HCT116 (cell line): ENCODE measurements at regions not wholly inside any gene's neighbourhood (a gene's known extent, or its start where the extent isn't known, plus 50 kb on each side); places are given as distances from the start of the nearest gene placed in this dataset.

Experiments used
- EZH2 ChIP-seq: fragments of 200-600 bp; sonication (generic); IDR thresholded peaks from 2 replicates; pipeline ENCODE4 v1.6.1; 2017; ENCODE audit warnings: antibody characterized with exemption, mixed run types
- POLR2A ChIP-seq: IDR thresholded peaks from 2 replicates; pipeline ENCODE4 v1.7.0; 2011; ENCODE audit warnings: borderline replicate concordance; ENCODE audit not compliant: insufficient read depth, insufficient read length; ENCODE audit errors: extremely low read depth
- RAD21 ChIP-seq: IDR thresholded peaks from 2 replicates; pipeline ENCODE4 v1.6.1; 2012; ENCODE audit warnings: low read depth, mild to moderate bottlenecking
- SIN3A ChIP-seq: IDR thresholded peaks from 2 replicates; pipeline ENCODE4 v1.6.1; 2012; ENCODE audit warnings: low read depth
- SP1 ChIP-seq: IDR thresholded peaks from 2 replicates; pipeline ENCODE4 v1.6.1; 2012; ENCODE audit warnings: low read depth
- TF ChIP-seq, protein P1 (sequence below), 3 experiments: fragments of 200-600 bp in 1 of 3; sonication (generic) in 1 of 3; IDR thresholded peaks in 2 of 3; conservative IDR thresholded peaks in 1 of 3; 2 replicates each; pipeline ENCODE4 v1.5.1; 2012 to 2017; ENCODE audit warnings: low read depth in 2 of 3, low read length in 2 of 3, antibody characterized with exemption in 1 of 3, borderline replicate concordance in 1 of 3, control low read depth in 1 of 3, mild to moderate bottlenecking in 1 of 3, mixed read lengths in 1 of 3, mixed run types in 1 of 3, moderate library complexity in 1 of 3; ENCODE audit not compliant: insufficient read depth in 1 of 3
- TF ChIP-seq, protein P2 (sequence below): IDR thresholded peaks from 2 replicates; pipeline ENCODE4 v1.6.1; 2012; ENCODE audit warnings: low read depth

DNA sequence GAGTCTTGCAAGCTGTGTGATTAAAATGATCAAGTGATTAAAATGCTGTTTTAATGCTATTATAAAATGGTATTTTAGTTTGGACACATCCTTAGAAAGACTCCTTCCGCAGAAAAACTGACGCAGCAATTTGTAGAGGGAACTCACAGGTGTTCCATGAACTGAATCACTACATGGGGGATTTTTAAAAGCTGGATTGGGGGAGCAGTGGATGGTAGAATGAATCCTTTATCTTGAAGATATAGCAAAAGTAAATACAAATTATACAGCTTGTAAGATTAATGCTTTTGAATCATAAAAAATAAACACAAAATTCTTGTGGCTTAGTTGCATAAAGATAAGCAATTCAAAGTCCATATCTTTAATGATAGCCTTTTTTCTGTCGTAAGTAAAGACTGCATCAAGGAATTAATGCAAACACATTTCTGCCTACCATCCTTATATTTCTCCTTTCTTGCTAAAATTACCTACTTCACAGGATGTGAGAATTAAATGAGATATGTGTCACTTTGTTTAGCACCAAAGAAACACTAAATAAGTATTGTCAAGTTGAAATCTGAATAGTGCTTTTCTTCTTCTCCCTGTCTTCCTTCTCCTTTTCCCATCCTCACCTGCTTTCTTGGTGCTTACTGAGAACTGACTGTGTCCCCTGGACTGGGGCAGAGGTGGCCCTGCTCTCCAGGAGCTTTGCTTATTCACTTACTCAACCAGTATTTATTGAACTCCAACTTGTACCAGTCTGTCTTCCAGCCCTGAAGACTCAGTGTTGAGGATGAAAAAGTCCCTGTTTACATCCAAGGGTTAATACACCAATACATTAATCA, 61.5 kb upstream of the F3 start:
- TF ChIP-seq, protein P1, sequence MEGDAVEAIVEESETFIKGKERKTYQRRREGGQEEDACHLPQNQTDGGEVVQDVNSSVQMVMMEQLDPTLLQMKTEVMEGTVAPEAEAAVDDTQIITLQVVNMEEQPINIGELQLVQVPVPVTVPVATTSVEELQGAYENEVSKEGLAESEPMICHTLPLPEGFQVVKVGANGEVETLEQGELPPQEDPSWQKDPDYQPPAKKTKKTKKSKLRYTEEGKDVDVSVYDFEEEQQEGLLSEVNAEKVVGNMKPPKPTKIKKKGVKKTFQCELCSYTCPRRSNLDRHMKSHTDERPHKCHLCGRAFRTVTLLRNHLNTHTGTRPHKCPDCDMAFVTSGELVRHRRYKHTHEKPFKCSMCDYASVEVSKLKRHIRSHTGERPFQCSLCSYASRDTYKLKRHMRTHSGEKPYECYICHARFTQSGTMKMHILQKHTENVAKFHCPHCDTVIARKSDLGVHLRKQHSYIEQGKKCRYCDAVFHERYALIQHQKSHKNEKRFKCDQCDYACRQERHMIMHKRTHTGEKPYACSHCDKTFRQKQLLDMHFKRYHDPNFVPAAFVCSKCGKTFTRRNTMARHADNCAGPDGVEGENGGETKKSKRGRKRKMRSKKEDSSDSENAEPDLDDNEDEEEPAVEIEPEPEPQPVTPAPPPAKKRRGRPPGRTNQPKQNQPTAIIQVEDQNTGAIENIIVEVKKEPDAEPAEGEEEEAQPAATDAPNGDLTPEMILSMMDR (IDR thresholded peaks at IDR 0.05 in 2 of 3, conservative IDR thresholded peaks at IDR 0.05 in 1 of 3; ENCODE audit: borderline replicate concordance in 1 of 3, insufficient read depth in 1 of 3, low read depth in 2 of 3, low read length in 2 of 3), result no peak
- no peak for TF ChIP-seq RAD21
- TF ChIP-seq POLR2A, result no peak
- no peak for TF ChIP-seq SIN3A
- TF ChIP-seq SP1, result no peak
- TF ChIP-seq, protein P2, sequence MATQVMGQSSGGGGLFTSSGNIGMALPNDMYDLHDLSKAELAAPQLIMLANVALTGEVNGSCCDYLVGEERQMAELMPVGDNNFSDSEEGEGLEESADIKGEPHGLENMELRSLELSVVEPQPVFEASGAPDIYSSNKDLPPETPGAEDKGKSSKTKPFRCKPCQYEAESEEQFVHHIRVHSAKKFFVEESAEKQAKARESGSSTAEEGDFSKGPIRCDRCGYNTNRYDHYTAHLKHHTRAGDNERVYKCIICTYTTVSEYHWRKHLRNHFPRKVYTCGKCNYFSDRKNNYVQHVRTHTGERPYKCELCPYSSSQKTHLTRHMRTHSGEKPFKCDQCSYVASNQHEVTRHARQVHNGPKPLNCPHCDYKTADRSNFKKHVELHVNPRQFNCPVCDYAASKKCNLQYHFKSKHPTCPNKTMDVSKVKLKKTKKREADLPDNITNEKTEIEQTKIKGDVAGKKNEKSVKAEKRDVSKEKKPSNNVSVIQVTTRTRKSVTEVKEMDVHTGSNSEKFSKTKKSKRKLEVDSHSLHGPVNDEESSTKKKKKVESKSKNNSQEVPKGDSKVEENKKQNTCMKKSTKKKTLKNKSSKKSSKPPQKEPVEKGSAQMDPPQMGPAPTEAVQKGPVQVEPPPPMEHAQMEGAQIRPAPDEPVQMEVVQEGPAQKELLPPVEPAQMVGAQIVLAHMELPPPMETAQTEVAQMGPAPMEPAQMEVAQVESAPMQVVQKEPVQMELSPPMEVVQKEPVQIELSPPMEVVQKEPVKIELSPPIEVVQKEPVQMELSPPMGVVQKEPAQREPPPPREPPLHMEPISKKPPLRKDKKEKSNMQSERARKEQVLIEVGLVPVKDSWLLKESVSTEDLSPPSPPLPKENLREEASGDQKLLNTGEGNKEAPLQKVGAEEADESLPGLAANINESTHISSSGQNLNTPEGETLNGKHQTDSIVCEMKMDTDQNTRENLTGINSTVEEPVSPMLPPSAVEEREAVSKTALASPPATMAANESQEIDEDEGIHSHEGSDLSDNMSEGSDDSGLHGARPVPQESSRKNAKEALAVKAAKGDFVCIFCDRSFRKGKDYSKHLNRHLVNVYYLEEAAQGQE, result no peak
- no peak for TF ChIP-seq EZH2
